GM21515 (cell line): ENCODE measurements at regions not wholly inside any gene's neighbourhood (a gene's known extent, or its start where the extent isn't known, plus 50 kb on each side); places are given as distances from the start of the nearest gene placed in this dataset.

ENCODE experiments used
- ATAC-seq: cut with Tn5 transposase; IDR thresholded peaks from one replicate; pipeline ENCODE4 v1.9.1; 2021; ENCODE audit not compliant: unreplicated experiment

DNA sequence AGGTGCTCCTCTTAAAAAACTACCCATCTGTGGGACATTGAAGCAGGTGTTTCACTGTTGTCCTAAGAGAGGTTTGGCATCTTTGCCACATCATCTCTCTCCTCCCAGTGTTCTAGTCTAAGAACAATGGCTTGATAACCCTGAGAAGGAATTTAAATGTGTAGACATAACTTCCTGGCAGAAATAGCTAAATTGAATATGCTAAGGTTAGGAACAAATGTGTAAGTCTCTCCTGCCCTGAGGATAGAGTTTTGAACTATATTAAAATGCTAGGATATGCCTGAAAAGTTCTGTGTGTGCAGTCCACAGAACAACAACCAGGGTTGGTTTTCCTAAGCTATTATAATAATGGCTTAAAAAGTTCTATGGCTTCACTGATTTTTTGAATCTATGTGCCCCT, 106.6 kb downstream of the LRRC70 start:
- ATAC-seq = no peak

DNA sequence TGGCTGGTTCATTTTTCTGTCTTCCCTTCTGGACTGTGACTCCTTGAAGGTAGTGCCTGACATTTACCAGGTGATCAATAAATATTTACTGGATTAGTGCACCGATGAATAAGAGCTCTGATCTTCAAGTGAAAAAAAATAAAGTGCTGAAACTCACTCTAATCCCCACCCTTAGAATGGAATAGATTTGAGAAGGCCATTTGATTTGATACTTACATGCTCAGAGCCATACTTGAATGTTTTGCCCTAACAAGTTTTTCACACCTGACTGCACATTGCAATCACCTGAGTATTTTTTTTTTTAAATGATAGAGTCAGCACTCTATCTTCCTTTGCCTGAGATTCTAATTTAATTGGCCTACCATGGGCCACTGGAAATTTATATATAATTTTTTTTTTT, 105.7 kb downstream of the LRRC70 start:
- ATAC-seq = no peak

DNA sequence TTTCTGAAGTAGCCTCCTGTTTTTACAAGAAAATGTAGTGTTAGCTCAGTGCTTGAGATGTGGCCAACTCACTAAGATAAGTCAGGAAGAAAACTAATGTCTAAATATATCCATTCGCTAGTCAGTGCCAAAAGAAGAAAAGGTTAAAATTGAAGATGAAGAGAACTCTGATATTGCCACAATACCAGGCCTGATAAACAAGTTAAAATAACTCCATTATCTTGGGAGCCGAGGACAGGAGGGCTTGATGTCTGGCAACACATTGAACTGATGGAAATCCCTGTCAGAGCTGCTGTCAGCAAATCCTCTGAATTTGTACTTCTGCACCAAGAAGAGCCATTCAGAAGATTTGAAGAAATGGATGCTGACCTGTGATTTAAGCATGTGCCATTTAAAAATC, 103.4 kb downstream of the LRRC70 start:
- no peak for ATAC-seq

DNA sequence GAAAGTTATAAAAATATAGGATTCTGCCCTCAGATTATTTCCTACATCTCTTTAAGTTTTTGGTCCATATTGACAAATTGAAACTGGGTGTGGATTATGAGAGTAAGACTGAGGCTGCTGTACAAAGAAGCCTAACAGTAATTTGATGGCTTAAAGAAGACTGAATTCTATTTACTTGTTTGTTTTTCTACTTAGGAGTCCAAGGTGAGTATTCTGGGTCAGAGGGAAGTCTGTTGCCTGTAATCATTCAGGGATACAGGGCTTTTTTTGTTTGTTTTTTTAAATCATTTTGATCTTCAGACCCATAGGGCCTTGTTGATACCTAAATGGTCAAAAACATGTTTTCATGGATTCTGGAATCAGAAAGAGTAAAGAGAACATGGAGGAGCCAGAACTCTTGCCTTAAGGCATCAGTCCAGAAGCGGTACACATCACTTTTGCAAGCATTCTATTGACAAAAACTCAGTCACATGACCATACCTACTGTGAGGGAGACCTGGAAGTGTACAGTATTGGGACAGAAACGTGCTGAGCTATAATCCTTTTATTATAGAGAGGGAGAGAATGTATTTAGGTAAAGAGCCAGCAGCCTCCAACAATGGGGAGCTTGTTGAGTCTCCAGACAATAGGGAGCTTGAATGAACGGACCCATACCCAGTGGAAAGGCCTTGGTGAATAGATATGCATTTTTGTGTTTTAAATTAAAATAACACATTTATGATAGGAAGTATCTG, 102.7 kb downstream of the LRRC70 start:
- no peak for ATAC-seq

DNA sequence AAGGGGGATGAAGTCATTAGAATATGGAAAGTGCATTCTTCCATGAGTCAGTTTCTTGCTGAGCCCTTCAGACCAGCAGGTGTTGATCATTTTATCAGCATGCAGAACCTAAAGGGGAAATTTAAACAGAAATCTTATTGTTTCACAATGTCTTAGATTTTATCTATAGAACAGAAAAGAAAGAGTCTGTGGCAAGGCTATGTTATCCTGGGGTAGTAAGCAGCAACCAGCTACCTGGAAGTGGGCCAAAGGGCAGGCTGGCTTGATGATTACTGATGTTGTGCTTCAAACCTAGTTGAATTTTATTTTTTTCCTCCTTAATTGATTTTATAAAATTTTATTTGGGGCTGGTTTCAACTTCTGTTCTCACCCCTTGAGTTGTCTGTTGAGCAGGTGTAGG, 101.5 kb downstream of the LRRC70 start:
- no peak for ATAC-seq
